OCI-LY7 (cell line): ENCODE measurements at regions not wholly inside any gene's neighbourhood (a gene's known extent, or its start where the extent isn't known, plus 50 kb on each side); places are given as distances from the start of the nearest gene placed in this dataset.

Source experiments
- BruUV-seq: library from RNA; stranded (reverse); fragments of 400-500 nt; replicated peaks from 2 replicates; lab custom pipeline; 2021; lab: Mats Ljungman, UMichigan
- CTCF ChIA-PET: fragments of 300-600 bp; sonication (Branson Sonifier 250); formaldehyde crosslinking; loops from one replicate; lab custom pipeline; 2022; ENCODE audit warnings: antibody characterized with exemption; ENCODE audit not compliant: unreplicated experiment; lab: Charles Lee
- POLR2A ChIA-PET: fragments of 300-600 bp; sonication (Branson Sonifier 250); formaldehyde crosslinking; loops from one replicate; lab custom pipeline; 2022; ENCODE audit warnings: antibody characterized with exemption; lab: Charles Lee
- DNase-seq: peaks from one replicate; pipeline ENCODE4 v3.0.0-alpha.2; 2015; ENCODE audit warnings: low spot score
- H2AFZ ChIP-seq: fragments of 200-600 bp; sonication (generic), shearing (Covaris generic); 2 replicates; pipeline ENCODE4 v1.6.1; 2014; ENCODE audit warnings: mild to moderate bottlenecking, antibody characterized with exemption, low read length, moderate library complexity
- H3K27ac ChIP-seq: fragments of 200-600 bp; sonication (generic); 2 replicates; pipeline ENCODE4 v1.5.1; 2014; ENCODE audit warnings: mixed run types, low read depth, mild to moderate bottlenecking, moderate library complexity, low read length, inconsistent platforms; ENCODE audit not compliant: poor library complexity, severe bottlenecking
- H3K36me3 ChIP-seq: fragments of 200-600 bp; sonication (generic); 2 replicates; pipeline ENCODE4 v1.6.1; 2014; ENCODE audit warnings: mild to moderate bottlenecking, antibody characterized with exemption, low read length, moderate library complexity, mixed read lengths; ENCODE audit not compliant: insufficient read depth
- H3K4me1 ChIP-seq: fragments of 200-600 bp; sonication (generic); 2 replicates; pipeline ENCODE4 v1.5.1; 2014; ENCODE audit warnings: mild to moderate bottlenecking, low read length; ENCODE audit not compliant: insufficient read depth, poor library complexity, severe bottlenecking
- H3K4me2 ChIP-seq: fragments of 200-600 bp; sonication (generic); 2 replicates; pipeline ENCODE4 v1.6.1; 2014; ENCODE audit warnings: mild to moderate bottlenecking, low read length
- H3K4me3 ChIP-seq: fragments of 200-600 bp; sonication (generic); 2 replicates; pipeline ENCODE4 v1.5.1; 2014; ENCODE audit warnings: mild to moderate bottlenecking, low read depth, low read length; ENCODE audit not compliant: poor library complexity, severe bottlenecking
- H3K79me2 ChIP-seq: fragments of 200-600 bp; sonication (generic); 2 replicates; pipeline ENCODE4 v1.6.1; 2016; ENCODE audit warnings: low read depth, mild to moderate bottlenecking, low read length, moderate library complexity, mixed read lengths; ENCODE audit not compliant: insufficient read depth
- H3K9me2 ChIP-seq: fragments of 200-600 bp; sonication (generic); 2 replicates; pipeline ENCODE4 v1.6.1; 2016; ENCODE audit warnings: mild to moderate bottlenecking, low read length, mixed read lengths; ENCODE audit not compliant: insufficient read depth
- H3K9me3 ChIP-seq: fragments of 200-600 bp; sonication (generic); 2 replicates; pipeline ENCODE4 v1.6.1; 2014; ENCODE audit warnings: mild to moderate bottlenecking, mixed run types, low read length, mixed read lengths
- H4K20me1 ChIP-seq: fragments of 200-600 bp; sonication (generic); 2 replicates; pipeline ENCODE4 v1.6.1; 2014; ENCODE audit warnings: mild to moderate bottlenecking, antibody characterized with exemption, low read length, moderate library complexity, mixed read lengths; ENCODE audit not compliant: insufficient read depth
- CTCF ChIP-seq: fragments of 200-600 bp; sonication (generic); conservative IDR thresholded peaks from 2 replicates; pipeline ENCODE4 v1.5.1; 2014; ENCODE audit warnings: mild to moderate bottlenecking, antibody characterized with exemption, low read length, moderate library complexity, mixed read lengths
- EZH2phosphoT487 ChIP-seq: fragments of 200-600 bp; sonication (generic); IDR thresholded peaks from 2 replicates; pipeline ENCODE4 v1.6.1; 2018; ENCODE audit warnings: low read depth, borderline replicate concordance, mild to moderate bottlenecking, mixed run types, antibody characterized with exemption, low read length, moderate library complexity, mixed read lengths
- intact Hi-C: fragments of 100-400 bp; cut with micrococcal nuclease; formaldehyde crosslinking; loops from one replicate; pipeline ENCODE4 v1.10.0; 2022; ENCODE audit not compliant: unreplicated experiment

DNA sequence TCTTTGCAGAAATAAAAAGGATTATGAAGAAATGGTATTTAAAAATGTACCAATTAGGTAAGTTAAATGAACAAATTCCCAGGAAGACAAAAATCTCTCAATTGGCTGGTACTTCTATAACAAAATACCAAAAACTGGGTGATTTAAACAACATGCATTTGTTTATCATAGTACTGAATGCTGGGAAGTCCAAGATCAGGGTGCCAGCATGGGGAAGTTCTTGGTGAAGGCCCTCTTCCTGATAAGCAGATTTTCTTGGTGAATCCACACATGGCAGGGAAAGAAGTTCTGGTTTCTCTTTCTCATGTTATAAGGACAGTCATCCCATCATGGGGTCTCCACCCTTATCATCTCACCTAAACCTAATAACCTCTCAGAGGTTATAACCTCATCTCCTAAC lies 271.6 kb upstream of the SETBP1 start:
- intact Hi-C loops, result no loop called here
- no peaks in the 10 kb centered on the region for H4K20me1 ChIP-seq
- no peaks in the 10 kb centered on the region for H3K9me3 ChIP-seq
- H3K36me3 ChIP-seq, result no peaks in the 10 kb centered on the region
- H3K4me1 ChIP-seq, result no peaks in the 10 kb centered on the region
- POLR2A ChIA-PET, result no interaction called here
- no peak for DNase-seq
- no peak overlapping the region for H3K4me3 ChIP-seq
- no peak for TF ChIP-seq CTCF
- TF ChIP-seq EZH2phosphoT487, result no peak
- CTCF ChIA-PET, result no interaction called here
- H3K79me2 ChIP-seq, result no peaks in the 10 kb centered on the region
- no peaks in the 10 kb centered on the region for H3K9me2 ChIP-seq
- H2AFZ ChIP-seq, result no peak overlapping the region
- BruUV-seq, result no TSS peak
- H3K4me2 ChIP-seq, result no peak overlapping the region
- no peak overlapping the region for H3K27ac ChIP-seq

DNA sequence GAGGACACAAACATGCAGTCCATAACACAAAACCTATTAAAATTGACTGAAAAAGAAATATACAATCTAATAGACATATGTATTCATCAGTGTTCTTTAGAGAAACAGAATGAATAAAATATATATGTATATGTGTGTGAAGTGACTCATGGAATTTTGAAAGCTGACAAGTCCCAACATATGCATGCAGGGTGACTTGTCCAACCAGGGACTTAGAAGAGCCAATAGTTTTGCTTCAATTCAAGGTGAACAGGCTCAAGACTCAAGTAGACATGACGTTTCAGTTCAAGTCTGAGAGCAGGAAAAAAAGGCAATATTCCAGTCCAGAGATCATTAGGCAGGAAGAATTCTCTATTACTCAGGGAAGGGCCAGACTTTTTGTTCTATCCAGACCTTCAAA lies 271.2 kb upstream of the SETBP1 start:
- POLR2A ChIA-PET, result no interaction called here
- Histone ChIP-seq H2AFZ (no peak overlapping the region), H3K36me3 (no peaks in the 10 kb centered on the region), H3K9me2 (no peaks in the 10 kb centered on the region), H3K27ac (no peak overlapping the region), H3K79me2 (no peaks in the 10 kb centered on the region), H3K9me3 (no peaks in the 10 kb centered on the region), H3K4me1 (no peaks in the 10 kb centered on the region), H3K4me3 (no peak overlapping the region), H4K20me1 (no peaks in the 10 kb centered on the region), H3K4me2 (no peak overlapping the region)
- DNase-seq, result no peak
- BruUV-seq, result no TSS peak
- TF ChIP-seq CTCF (no peak), EZH2phosphoT487 (no peak)
- intact Hi-C loops, result no loop called here
- CTCF ChIA-PET, result no interaction called here

DNA sequence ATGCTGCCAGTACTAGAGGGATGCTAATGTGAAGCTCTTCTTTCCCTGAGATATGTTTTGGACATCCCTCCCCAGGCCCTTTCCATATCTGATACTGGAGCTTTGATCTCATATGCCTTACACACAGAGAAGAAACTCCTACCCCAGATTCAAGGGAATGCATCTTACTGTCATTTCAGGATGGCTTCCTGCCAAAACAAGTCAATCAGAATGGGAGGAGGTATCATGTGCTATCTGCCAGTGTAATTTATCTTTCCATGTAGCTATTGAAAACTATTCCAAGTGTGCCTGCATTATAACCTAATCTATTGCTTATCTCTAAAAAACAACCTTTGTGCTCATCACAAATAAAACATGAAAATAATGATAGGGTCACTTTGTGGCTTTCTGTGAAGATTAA lies 269.9 kb upstream of the SETBP1 start:
- H2AFZ ChIP-seq, result no peak overlapping the region
- ChIA-PET CTCF (no interaction called here), POLR2A (interaction anchor here (0.6 kb wide), 1 partner anchor 1843 kb away, joined by 3 read pairs; no protein-coding TSS in a partner anchor)
- H4K20me1 ChIP-seq, result no peaks in the 10 kb centered on the region
- no peak overlapping the region for H3K4me2 ChIP-seq
- no peak overlapping the region for H3K4me3 ChIP-seq
- no peaks in the 10 kb centered on the region for H3K9me2 ChIP-seq
- H3K36me3 ChIP-seq, result no peaks in the 10 kb centered on the region
- no peaks in the 10 kb centered on the region for H3K9me3 ChIP-seq
- TF ChIP-seq CTCF (no peak), EZH2phosphoT487 (no peak)
- no peaks in the 10 kb centered on the region for H3K4me1 ChIP-seq
- no TSS peak for BruUV-seq
- no peak for DNase-seq
- intact Hi-C loops, result no loop called here
- no peaks in the 10 kb centered on the region for H3K79me2 ChIP-seq
- H3K27ac ChIP-seq, result no peak overlapping the region
